ENCODE measurements at regions not wholly inside any gene's neighbourhood (a gene's known extent, or its start where the extent isn't known, plus 50 kb on each side); places are given as distances from the start of the nearest gene placed in this dataset.

DNA sequence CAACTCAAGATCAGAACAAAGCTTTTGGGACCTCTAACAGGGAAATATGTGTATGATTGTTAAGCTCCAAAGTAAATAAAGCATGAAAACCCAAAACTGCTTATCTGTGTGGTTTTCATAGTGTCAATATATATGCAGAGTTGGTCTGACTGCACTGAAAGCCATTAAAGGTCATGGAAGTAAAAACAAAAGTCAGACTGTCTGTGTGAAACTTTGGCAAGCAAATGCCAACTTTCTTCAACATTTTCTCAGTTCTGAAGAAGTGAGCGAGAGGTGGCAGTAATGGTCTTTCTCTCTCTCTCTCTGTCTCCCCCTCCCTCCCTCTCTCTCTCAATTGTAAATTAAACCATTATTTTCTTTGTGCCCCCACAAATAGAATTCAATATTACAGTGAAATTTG, 100.1 kb upstream of the S1PR1 start (continued):
- TF ChIP-seq, protein P1, sequence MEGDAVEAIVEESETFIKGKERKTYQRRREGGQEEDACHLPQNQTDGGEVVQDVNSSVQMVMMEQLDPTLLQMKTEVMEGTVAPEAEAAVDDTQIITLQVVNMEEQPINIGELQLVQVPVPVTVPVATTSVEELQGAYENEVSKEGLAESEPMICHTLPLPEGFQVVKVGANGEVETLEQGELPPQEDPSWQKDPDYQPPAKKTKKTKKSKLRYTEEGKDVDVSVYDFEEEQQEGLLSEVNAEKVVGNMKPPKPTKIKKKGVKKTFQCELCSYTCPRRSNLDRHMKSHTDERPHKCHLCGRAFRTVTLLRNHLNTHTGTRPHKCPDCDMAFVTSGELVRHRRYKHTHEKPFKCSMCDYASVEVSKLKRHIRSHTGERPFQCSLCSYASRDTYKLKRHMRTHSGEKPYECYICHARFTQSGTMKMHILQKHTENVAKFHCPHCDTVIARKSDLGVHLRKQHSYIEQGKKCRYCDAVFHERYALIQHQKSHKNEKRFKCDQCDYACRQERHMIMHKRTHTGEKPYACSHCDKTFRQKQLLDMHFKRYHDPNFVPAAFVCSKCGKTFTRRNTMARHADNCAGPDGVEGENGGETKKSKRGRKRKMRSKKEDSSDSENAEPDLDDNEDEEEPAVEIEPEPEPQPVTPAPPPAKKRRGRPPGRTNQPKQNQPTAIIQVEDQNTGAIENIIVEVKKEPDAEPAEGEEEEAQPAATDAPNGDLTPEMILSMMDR (tag by site-specific recombination; IDR thresholded peaks at IDR 0.05), result peak; percentile 59; the same call in 1 of the 2 replicates

DNA sequence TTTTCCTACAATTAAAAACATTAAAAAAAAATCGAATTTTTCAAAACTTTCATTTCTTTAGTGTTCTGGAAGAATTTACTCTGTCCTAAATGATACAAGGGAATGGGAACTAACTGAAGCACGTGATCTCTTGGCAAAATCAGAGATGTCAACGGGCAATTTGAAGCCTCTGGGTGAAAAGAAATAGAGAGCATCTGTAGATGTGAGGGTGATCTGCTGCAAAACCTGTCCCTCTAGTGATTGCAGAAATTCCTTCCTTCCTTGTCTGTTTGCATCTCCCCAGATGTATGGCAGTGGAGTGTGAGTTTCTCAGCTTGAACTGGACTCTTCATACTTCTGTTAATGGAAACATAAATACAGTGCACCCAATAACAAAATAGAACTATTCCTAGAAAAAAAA, 100.5 kb upstream of the S1PR1 start:
- Histone ChIP-seq H3K9me3 (ENCODE audit: control insufficient read depth, insufficient read depth, low read depth, low read length) (no peaks in the 10 kb centered on the region), H3K4me1 (ENCODE audit: control insufficient read depth, insufficient read depth, low read length) (peaks cover 8% of the 10 kb centered on the region), H3K36me3 (ENCODE audit: control insufficient read depth in 2 of 2, insufficient read depth in 1 of 2, low read length in 2 of 2) (no peaks in the 10 kb centered on the region), H3K27ac (ENCODE audit: extremely low read depth, low read depth, low read length) (no peak overlapping the region), H3K4me3 (ENCODE audit: low read depth, low read length) (no peak overlapping the region)
- 0 out of 2 replicates have a peak, but pooled peaks have one; percentile 15 for TF ChIP-seq ZBTB17 (tag by site-specific recombination; IDR thresholded peaks at IDR 0.05)
- no peak for TF ChIP-seq ZNF548 (tag by site-specific recombination; IDR thresholded peaks at IDR 0.05)
- CTCF ChIA-PET, result interaction anchor here (0.7 to 7.4 kb wide), 10 partner anchors 15 to 221 kb away, joined by 3 to 67 read pairs (median 4); no protein-coding TSS in a partner anchor
- POLR2A ChIA-PET, result interaction anchor here (1.1 kb wide), 1 partner anchor 100 kb away, joined by 7 read pairs; no protein-coding TSS in a partner anchor

GRCh38 chr1:101135526-101135925, 101.3 kb upstream of the S1PR1 start:
- Histone ChIP-seq H3K9me3 (ENCODE audit: control insufficient read depth, insufficient read depth, low read depth, low read length) (no peaks in the 10 kb centered on the region), H3K4me3 (ENCODE audit: low read depth, low read length) (no peak overlapping the region), H3K4me1 (ENCODE audit: control insufficient read depth, insufficient read depth, low read length) (peaks cover 8% of the 10 kb centered on the region), H3K27ac (ENCODE audit: extremely low read depth, low read depth, low read length) (no peak overlapping the region), H3K36me3 (ENCODE audit: control insufficient read depth in 2 of 2, insufficient read depth in 1 of 2, low read length in 2 of 2) (no peaks in the 10 kb centered on the region)
- POLR2A ChIA-PET, result no interaction called here
- TF ChIP-seq ZNF555 (tag by site-specific recombination; conservative IDR thresholded peaks at IDR 0.05), result no peak
- TF ChIP-seq GLIS1 (tag by site-specific recombination; IDR thresholded peaks at IDR 0.05), result no peak
- no peak for TF ChIP-seq OSR2 (tag by site-specific recombination; IDR thresholded peaks at IDR 0.05)
- CTCF ChIA-PET, result interaction anchor here (0.6 to 7.4 kb wide), 3 partner anchors 91 to 214 kb away, joined by 3 to 67 read pairs (median 4); no protein-coding TSS in a partner anchor

GRCh38 chr1:101131239-101131843, 105.5 kb upstream of the S1PR1 start:
- H3K4me3 ChIP-seq (ENCODE audit: low read depth, low read length), result no peak overlapping the region
- ChIA-PET POLR2A (interaction anchor here (2.3 kb wide), 1 partner anchor 236 kb away, joined by 12 read pairs; the partner anchor contains the start of genes EXTL2 and SLC30A7), CTCF (interaction anchor here (0.6 to 1.5 kb wide), 5 partner anchors 8 to 157 kb away, joined by 3 to 9 read pairs (median 6); no protein-coding TSS in a partner anchor)
- no peak overlapping the region for H3K27ac ChIP-seq (ENCODE audit: extremely low read depth, low read depth, low read length)
- peaks cover 3% of the 10 kb centered on the region for H3K4me1 ChIP-seq (ENCODE audit: control insufficient read depth, insufficient read depth, low read length)
- H3K36me3 ChIP-seq (ENCODE audit: control insufficient read depth in 2 of 2, insufficient read depth in 1 of 2, low read length in 2 of 2), result no peaks in the 10 kb centered on the region
- no peaks in the 10 kb centered on the region for H3K9me3 ChIP-seq (ENCODE audit: control insufficient read depth, insufficient read depth, low read depth, low read length)
- TF ChIP-seq ZNF16 (tag by site-specific recombination; IDR thresholded peaks at IDR 0.05; ENCODE audit: low read depth) (no peak), GLIS1 (tag by site-specific recombination; IDR thresholded peaks at IDR 0.05) (0 out of 2 replicates have a peak, but pooled peaks have one; percentile 15), ZNF239 (tag by site-specific recombination; IDR thresholded peaks at IDR 0.05) (peak; percentile 90), BCL11A (tag by site-specific recombination; IDR thresholded peaks at IDR 0.05; ENCODE audit: low read depth) (no peak), ZNF423 (tag by site-specific recombination; IDR thresholded peaks at IDR 0.05) (no peak), BCL11B (tag by site-specific recombination; IDR thresholded peaks at IDR 0.05; ENCODE audit: low read depth) (no peak), ZNF621 (tag by site-specific recombination; IDR thresholded peaks at IDR 0.05) (no peak), ZNF223 (tag by site-specific recombination; IDR thresholded peaks at IDR 0.05) (no peak), ZNF175 (tag by site-specific recombination; IDR thresholded peaks at IDR 0.05) (no peak), SP2 (tag by site-specific recombination; IDR thresholded peaks at IDR 0.05) (no peak), SCRT1 (tag by site-specific recombination; IDR thresholded peaks at IDR 0.05; ENCODE audit: borderline replicate concordance) (no peak), GLIS2 (tag by site-specific recombination; IDR thresholded peaks at IDR 0.05) (no peak)
- TF ChIP-seq, protein P2, sequence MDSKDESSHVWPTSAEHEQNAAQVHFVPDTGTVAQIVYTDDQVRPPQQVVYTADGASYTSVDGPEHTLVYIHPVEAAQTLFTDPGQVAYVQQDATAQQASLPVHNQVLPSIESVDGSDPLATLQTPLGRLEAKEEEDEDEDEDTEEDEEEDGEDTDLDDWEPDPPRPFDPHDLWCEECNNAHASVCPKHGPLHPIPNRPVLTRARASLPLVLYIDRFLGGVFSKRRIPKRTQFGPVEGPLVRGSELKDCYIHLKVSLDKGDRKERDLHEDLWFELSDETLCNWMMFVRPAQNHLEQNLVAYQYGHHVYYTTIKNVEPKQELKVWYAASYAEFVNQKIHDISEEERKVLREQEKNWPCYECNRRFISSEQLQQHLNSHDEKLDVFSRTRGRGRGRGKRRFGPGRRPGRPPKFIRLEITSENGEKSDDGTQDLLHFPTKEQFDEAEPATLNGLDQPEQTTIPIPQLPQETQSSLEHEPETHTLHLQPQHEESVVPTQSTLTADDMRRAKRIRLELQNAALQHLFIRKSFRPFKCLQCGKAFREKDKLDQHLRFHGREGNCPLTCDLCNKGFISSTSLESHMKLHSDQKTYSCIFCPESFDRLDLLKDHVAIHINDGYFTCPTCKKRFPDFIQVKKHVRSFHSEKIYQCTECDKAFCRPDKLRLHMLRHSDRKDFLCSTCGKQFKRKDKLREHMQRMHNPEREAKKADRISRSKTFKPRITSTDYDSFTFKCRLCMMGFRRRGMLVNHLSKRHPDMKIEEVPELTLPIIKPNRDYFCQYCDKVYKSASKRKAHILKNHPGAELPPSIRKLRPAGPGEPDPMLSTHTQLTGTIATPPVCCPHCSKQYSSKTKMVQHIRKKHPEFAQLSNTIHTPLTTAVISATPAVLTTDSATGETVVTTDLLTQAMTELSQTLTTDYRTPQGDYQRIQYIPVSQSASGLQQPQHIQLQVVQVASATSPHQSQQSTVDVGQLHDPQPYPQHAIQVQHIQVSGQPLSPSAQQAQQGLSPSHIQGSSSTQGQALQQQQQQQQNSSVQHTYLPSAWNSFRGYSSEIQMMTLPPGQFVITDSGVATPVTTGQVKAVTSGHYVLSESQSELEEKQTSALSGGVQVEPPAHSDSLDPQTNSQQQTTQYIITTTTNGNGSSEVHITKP (tag by site-specific recombination; IDR thresholded peaks at IDR 0.05), result peak; percentile 79

All from HEK293 (cell line).